GM21390 (cell line): ENCODE measurements at regions not wholly inside any gene's neighbourhood (a gene's known extent, or its start where the extent isn't known, plus 50 kb on each side); places are given as distances from the start of the nearest gene placed in this dataset.
"Not testable (repeated sequence)": the region's sequence is repeated elsewhere in the genome, so short reads cannot be mapped to it uniquely, and the experiment has no call there.

Experiments
- ATAC-seq: cut with Tn5 transposase; IDR thresholded peaks from one replicate; pipeline ENCODE4 v1.9.1; 2021; ENCODE audit not compliant: unreplicated experiment

GRCh38 chr18:30839056-30839561 lies 203.4 kb downstream of the DSC3 start:
- ATAC-seq: not testable (repeated sequence)

GRCh38 chr18:30828700-30829099 lies 213.8 kb downstream of the DSC3 start:
- no peak for ATAC-seq

DNA sequence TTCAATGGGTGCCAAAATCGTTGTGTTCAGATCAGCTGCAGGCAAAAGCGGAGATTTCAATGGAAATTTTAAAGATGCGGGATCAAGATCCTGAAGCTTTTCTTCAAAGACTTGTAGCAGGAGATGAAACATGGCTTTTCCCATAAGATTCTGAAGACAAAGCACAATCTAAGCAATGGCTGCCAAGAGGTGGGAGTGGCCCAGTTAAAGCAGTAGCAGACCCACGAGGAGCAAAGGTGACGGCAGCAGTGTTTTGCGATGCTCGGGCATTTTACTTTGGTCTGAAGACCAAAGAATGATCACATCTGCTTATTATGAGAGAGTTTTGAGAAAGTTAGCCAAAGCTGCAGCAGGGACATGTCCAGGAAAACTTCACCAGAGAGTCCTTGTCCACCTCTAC lies 222.9 kb downstream of the DSC3 start:
- ATAC-seq: no peak

DNA sequence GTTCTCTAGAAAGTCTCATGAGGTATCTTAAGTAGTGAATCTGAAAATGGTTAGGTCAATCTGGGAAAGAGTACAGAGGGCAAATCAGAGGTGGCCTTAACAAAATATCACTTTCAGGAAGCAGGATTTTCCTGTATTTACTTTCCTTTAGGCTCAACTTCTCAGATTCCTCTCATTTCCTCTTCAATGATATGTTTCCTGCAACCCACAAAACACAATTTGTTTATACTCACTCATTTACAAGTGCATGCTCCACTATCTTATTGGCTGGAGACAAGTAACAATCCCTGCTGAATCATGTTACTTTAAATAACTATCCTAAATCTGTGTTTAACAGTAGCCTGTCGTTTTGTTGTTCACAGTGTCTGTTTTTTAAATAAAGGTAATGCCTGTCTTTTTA lies 228.1 kb downstream of the DSC3 start:
- no peak for ATAC-seq

- no peak for ATAC-seq
Measured at GRCh38 chr18:30811580-30811979, 231.0 kb downstream of the DSC3 start.

DNA sequence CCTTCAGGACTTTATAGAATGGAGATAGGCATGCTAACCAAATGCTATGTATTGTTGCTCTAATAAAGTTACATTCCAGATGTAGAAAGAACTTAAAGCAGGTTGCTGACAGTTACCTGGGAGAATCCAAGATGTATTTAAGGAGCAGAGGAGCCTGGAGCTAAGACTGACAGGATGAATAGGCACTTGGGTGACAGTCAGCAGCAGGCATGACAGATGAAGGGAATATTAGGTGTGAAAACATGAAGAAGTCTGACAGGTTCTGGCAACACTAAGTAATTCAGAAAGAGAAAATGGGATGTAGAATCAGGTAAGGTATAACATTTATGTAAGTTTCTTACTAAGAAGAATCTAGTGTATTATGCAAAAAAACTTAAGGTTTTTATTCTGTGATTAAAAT lies 232.0 kb downstream of the DSC3 start:
- ATAC-seq: no peak

- ATAC-seq: no peak
Measured at GRCh38 chr18:30806823-30807222, 235.7 kb downstream of the DSC3 start.

DNA sequence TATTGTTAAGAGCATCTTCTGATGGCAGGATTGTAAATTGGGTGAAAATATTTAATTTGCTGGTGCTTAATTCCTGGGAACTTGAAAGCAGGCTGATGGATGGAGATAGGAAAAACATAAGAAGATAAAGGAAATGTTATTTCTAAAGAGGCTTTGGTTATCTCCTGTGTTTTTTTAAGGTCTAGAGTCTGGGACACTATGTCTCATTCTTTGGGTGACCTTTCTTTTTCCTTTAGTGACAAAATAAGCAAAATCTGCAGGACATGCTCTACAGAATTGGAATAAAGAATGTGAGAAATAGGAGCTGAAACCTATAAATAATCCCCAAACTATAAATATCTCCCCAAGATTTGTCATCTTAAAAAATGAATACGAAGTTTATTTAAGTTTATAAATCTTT lies 241.7 kb downstream of the DSC3 start:
- no peak for ATAC-seq

GRCh38 chr18:30792051-30792450 lies 250.5 kb downstream of the DSC3 start:
- no peak for ATAC-seq

DNA sequence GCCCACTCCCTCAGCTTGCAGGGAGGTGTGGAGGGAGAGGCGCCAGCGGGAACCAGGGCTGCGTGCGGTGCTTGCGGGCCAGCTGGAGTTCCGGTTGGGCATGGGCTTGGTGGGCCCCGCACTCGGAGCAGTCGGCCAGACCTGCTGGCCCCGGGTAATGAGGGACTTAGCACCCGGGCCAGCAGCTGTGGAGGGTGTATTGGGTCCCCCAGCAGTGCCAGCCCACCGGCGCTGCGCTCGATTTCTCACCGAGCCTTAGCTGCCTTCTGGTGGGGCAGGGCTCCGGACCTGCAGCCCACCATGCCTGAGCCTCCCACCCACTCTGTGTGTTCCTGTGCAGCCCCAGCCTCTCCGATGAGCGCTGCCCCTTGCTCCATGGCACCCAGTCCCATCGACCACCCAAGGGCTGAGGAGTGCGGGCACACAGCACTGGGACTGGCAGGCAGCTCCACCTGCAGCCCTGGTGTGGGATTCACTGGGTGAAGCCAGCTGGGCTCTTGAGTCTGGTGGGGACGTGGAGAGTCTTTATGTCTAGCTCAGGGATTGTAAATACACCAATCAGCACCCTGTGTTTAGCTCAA lies 254.0 kb downstream of the DSC3 start:
- ATAC-seq: not testable (repeated sequence)

DNA sequence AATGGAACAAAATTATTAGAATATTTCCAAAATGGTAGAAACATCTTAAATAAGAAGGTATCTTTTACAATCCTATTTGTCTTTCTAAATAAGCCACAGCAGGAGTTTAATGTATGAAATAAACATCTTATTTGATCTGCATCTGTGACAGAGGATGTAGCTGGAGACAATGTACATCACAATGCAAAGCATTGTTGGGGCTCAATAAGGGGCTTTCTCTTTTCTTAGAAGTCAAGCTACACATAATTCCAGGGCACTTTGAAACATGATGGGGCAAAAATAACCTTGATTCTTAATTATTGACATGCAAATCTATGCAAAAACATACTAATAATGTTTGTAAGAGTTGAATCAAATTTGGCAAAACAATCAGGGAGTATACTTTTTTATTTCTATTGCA lies 255.1 kb downstream of the DSC3 start:
- ATAC-seq: no peak

DNA sequence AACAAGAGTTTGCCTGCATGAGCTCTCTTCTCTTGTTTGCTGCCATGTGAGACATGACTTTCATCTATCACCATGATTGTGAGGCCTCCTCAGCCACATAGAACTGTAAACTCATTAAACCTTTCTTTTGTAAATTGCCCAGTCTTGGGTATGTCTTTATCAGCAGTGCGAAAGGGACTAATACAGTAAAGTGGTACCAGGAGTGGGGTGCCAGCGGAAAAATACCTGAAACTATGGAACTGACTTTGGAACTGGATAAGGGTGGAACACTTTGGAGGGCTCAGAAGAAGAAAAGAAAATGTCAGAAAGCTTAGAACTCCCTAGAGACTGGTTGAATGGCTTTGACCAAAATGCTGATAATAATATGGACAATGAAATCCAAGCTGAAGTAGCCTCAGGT lies 260.9 kb downstream of the DSC3 start:
- ATAC-seq: no peak

DNA sequence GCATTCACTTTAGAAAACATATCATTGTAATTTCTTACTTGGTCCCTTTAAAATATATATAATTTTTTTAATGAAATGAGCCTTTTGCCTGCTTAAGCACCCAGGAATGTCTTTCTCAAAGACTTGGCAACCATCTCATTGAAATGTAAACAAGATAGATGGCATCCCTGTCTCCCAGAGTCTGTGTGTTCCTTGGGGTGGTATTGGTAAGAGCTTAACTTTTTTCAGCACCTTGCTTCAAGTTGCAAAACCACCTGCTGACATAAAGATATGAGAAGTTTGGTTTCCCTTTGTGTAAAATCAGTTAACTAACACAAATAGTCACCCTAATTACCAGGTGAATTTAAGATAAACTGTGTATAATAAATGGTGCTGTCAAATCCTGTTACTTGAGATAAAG lies 266.9 kb downstream of the DSC3 start:
- ATAC-seq: no peak

DNA sequence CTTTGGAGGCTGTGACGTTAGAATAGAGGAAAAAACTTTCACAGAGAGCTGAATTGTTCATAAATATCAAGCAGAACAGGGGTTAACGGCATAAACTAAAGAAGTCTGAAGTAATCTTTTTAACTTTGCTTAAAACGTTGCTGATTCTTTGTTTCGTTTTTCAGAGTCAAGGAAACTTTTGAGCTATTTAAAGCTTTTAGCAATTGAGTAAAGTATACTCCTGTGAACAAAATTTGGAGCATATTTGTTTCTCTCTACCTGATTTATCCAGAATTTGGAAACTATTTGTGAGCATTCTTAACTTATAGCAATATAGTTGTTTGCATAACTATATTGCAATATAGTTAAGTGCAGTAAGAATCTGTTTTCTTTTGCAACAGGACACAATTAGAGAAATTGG lies 270.4 kb downstream of the DSC3 start:
- ATAC-seq: not testable (repeated sequence)

DNA sequence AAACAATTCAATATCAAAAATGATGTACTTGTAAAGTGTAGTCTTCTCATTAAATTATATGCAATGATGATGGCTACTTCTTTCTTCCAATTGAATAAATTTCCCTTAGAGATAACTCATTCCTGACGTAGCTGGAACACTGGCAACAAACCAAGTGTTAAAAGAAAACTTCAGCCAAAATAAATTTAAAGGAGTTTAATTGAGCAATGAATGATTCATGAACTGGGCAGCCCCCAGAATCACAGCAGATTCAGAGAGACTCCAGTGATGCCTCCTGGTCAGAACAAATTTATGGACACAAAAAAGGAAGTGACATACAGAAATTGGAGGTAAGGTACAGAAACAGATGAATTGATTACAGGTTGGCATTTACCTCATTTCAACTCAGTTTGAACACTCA lies 276.5 kb downstream of the DSC3 start:
- ATAC-seq: no peak

GRCh38 chr18:30765247-30765646 lies 277.3 kb downstream of the DSC3 start:
- no peak for ATAC-seq

DNA sequence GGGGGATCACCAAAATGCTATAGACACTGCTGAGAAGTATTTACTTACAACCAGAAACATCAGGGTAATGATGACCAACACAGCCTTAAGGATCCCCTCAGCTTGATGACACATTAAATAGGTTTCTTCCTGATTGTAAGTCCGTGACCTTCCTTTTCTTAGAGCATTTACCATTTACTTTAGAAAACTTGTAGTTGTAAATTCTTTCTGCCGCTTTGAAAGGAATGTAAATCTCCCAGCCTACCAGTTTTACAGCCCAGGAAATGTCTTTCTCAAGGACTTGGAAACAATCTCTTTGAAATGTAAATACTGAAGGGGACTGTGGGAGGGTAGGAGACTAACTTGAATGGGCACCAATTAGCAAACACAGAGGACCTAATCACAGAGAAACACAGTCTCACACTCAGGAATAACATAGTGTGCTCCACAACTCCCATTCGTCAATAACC lies 278.6 kb downstream of the DSC3 start:
- ATAC-seq: no peak

GRCh38 chr18:30754846-30755245 lies 287.7 kb downstream of the DSC3 start:
- no peak for ATAC-seq

DNA sequence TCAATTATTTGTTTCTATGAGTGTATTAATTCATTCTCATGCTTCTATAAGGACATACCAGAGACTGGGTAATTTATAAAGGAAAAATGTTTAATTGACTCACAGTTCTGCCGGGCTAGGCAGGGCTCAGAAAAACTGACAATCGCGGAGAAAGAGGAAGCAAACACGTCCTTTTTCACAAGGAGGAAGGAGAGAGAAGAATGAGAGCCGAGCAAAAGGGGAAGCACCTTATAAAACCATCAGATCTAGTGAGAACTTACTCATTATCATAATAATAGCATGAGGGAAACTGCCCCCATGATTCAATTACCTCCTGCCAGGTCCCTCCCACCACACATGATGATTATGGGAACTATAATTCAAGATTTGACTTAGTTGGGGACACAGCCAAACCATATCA lies 294.0 kb downstream of the DSC3 start:
- ATAC-seq: no peak

DNA sequence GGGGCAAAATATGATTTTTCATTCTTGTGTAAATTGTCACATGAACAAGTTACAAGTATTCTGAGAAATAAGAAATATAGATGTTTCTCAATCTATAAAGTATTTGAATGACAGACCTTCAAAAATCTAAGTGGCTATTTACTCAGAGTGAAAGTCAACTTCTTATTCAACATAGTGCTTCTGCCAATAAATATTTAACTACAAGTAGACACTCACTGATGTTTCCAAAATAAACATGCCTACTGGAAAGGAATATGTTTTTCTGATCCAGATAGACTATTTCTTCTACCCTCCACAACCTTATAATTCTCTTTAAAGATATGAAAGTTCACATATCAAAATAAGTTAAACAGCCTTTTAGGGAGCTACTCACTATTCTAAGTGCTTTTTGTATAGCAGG lies 296.3 kb downstream of the DSC3 start:
- no peak for ATAC-seq

DNA sequence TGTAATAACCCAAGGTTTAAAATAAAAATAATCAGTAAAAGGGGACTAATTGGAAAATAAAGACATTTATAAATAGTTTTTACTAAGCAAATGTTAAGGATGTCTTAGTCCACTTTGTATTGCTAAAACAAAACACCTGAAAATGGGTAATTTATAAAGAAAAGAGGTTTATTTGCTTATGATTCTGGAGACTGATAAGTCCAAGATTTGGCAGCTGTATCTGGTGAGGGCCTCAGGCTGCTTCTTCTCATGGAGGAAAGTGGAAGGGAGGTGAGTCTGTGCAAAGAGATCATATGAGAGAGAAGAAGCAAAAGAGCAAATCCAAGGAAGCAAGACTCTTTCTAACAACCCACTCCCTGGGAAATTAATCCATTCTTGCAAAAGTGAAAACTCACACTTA lies 299.5 kb downstream of the DSC3 start:
- no peak for ATAC-seq

GRCh38 chr18:30730915-30731314 lies 311.6 kb downstream of the DSC3 start:
- ATAC-seq: no peak

GRCh38 chr18:30727849-30728248 lies 314.7 kb downstream of the DSC3 start:
- no peak for ATAC-seq
